ENCODE measurements at regions not wholly inside any gene's neighbourhood (a gene's known extent, or its start where the extent isn't known, plus 50 kb on each side); places are given as distances from the start of the nearest gene placed in this dataset.

- no peaks in the 10 kb centered on the region for H3K4me1 ChIP-seq (ENCODE audit: control insufficient read depth in 2 of 2, insufficient read depth in 2 of 2, low read length in 2 of 2)
- H3K9me3 ChIP-seq (ENCODE audit: control insufficient read depth in 2 of 3, low read length in 3 of 3) = no peaks in the 10 kb centered on the region
- H3K36me3 ChIP-seq (ENCODE audit: control insufficient read depth in 2 of 3, insufficient read depth in 3 of 3, low read length in 3 of 3) = no peaks in the 10 kb centered on the region
- no peaks in the 10 kb centered on the region for H3K4me1 Mint-ChIP-seq
- H3K27me3 Mint-ChIP-seq = peaks cover 0 to 21% (median 14%) of the 10 kb centered on the region in 5 donors
- no peak overlapping the region for H3K4me3 ChIP-seq (ENCODE audit: low read length)
- no peak for ATAC-seq
- no peak overlapping the region for H3K27ac Mint-ChIP-seq
- ChIA-PET CTCF (interaction anchor here (0.7 kb wide), 1 partner anchor 1404 kb away, joined by 3 read pairs; no protein-coding TSS in a partner anchor), POLR2A (no interaction called here)
- no peaks in the 10 kb centered on the region for H3K27me3 ChIP-seq (ENCODE audit: control insufficient read depth in 2 of 2, insufficient read depth in 2 of 2, low read length in 2 of 2)
- H3K4me3 Mint-ChIP-seq = no peak overlapping the region
- no peak for DNase-seq
- H3K27ac ChIP-seq (ENCODE audit: low read depth, low read length) = no peak overlapping the region
- H3K9me3 Mint-ChIP-seq = peaks cover 0 to 12% (median 3%) of the 10 kb centered on the region in 11 donors
- H3K36me3 Mint-ChIP-seq = no peaks in the 10 kb centered on the region
- intact Hi-C loops (cut with micrococcal nuclease) = no loop called here
These were observed 204.1 kb upstream of the PTGFR start for GRCh38 chr1:78286686-78287085.

GRCh38 chr1:78289603-78290002, 201.2 kb upstream of the PTGFR start:
- ATAC-seq = no peak
- Mint-ChIP-seq H3K36me3 (no peaks in the 10 kb centered on the region), H3K9me3 (peaks cover 0 to 4% (median 2%) of the 10 kb centered on the region in 11 donors), H3K4me1 (no peaks in the 10 kb centered on the region), H3K4me3 (no peak overlapping the region), H3K27ac (no peak overlapping the region), H3K27me3 (peaks cover 0 to 26% (median 8%) of the 10 kb centered on the region in 5 donors)
- H3K4me3 ChIP-seq (ENCODE audit: low read length) = no peak overlapping the region
- ChIA-PET CTCF (no interaction called here), POLR2A (no interaction called here)
- H3K27me3 ChIP-seq (ENCODE audit: control insufficient read depth in 2 of 2, insufficient read depth in 2 of 2, low read length in 2 of 2) = no peaks in the 10 kb centered on the region
- intact Hi-C loops (cut with micrococcal nuclease) = no loop called here
- no peaks in the 10 kb centered on the region for H3K36me3 ChIP-seq (ENCODE audit: control insufficient read depth in 2 of 3, insufficient read depth in 3 of 3, low read length in 3 of 3)
- H3K27ac ChIP-seq (ENCODE audit: low read depth, low read length) = no peak overlapping the region
- H3K9me3 ChIP-seq (ENCODE audit: control insufficient read depth in 2 of 3, low read length in 3 of 3) = no peaks in the 10 kb centered on the region
- no peaks in the 10 kb centered on the region for H3K4me1 ChIP-seq (ENCODE audit: control insufficient read depth in 2 of 2, insufficient read depth in 2 of 2, low read length in 2 of 2)
- no peak for DNase-seq

GRCh38 chr1:78291418-78291817, 199.4 kb upstream of the PTGFR start:
- intact Hi-C loops (cut with micrococcal nuclease) = no loop called here
- ATAC-seq = no peak

GRCh38 chr1:78291872-78292271, 198.9 kb upstream of the PTGFR start:
- DNase-seq (no peak), ATAC-seq (no peak)
- Histone ChIP-seq H3K36me3 (ENCODE audit: control insufficient read depth in 2 of 3, insufficient read depth in 3 of 3, low read length in 3 of 3) (no peaks in the 10 kb centered on the region), H3K4me1 (ENCODE audit: control insufficient read depth in 2 of 2, insufficient read depth in 2 of 2, low read length in 2 of 2) (no peaks in the 10 kb centered on the region), H3K27me3 (ENCODE audit: control insufficient read depth in 2 of 2, insufficient read depth in 2 of 2, low read length in 2 of 2) (no peaks in the 10 kb centered on the region), H3K9me3 (ENCODE audit: control insufficient read depth in 2 of 3, low read length in 3 of 3) (no peaks in the 10 kb centered on the region), H3K27ac (ENCODE audit: low read depth, low read length) (no peak overlapping the region), H3K4me3 (ENCODE audit: low read length) (no peak overlapping the region)
- Mint-ChIP-seq H3K9me3 (peaks cover 0 to 6% (median 0%) of the 10 kb centered on the region in 11 donors), H3K4me1 (no peaks in the 10 kb centered on the region), H3K4me3 (no peak overlapping the region), H3K27me3 (peaks cover 2 to 28% (median 6%) of the 10 kb centered on the region in 5 donors), H3K27ac (no peak overlapping the region), H3K36me3 (no peaks in the 10 kb centered on the region)
- ChIA-PET POLR2A (no interaction called here), CTCF (no interaction called here)
- intact Hi-C loops (cut with micrococcal nuclease) = no loop called here

More at GRCh38 chr1:78291418-78291817, 199.4 kb upstream of the PTGFR start:
- no peak overlapping the region for H3K4me3 ChIP-seq (ENCODE audit: low read length)
- H3K27me3 ChIP-seq (ENCODE audit: control insufficient read depth in 2 of 2, insufficient read depth in 2 of 2, low read length in 2 of 2) = no peaks in the 10 kb centered on the region
- Mint-ChIP-seq H3K27me3 (peaks cover 2 to 28% (median 6%) of the 10 kb centered on the region in 5 donors), H3K4me3 (no peak overlapping the region), H3K4me1 (no peaks in the 10 kb centered on the region), H3K9me3 (peaks cover 0 to 6% (median 0%) of the 10 kb centered on the region in 11 donors), H3K27ac (no peak overlapping the region), H3K36me3 (no peaks in the 10 kb centered on the region)
- no peak for DNase-seq
- POLR2A ChIA-PET = no interaction called here
- no peaks in the 10 kb centered on the region for H3K9me3 ChIP-seq (ENCODE audit: control insufficient read depth in 2 of 3, low read length in 3 of 3)
- H3K27ac ChIP-seq (ENCODE audit: low read depth, low read length) = no peak overlapping the region
- CTCF ChIA-PET = no interaction called here
- no peaks in the 10 kb centered on the region for H3K36me3 ChIP-seq (ENCODE audit: control insufficient read depth in 2 of 3, insufficient read depth in 3 of 3, low read length in 3 of 3)
- H3K4me1 ChIP-seq (ENCODE audit: control insufficient read depth in 2 of 2, insufficient read depth in 2 of 2, low read length in 2 of 2) = no peaks in the 10 kb centered on the region

- H3K4me3 ChIP-seq (ENCODE audit: low read length) = no peak overlapping the region
- Mint-ChIP-seq H3K4me3 (no peak overlapping the region), H3K9me3 (peaks cover 0 to 6% (median 0%) of the 10 kb centered on the region in 11 donors), H3K27ac (no peak overlapping the region), H3K4me1 (no peaks in the 10 kb centered on the region), H3K36me3 (no peaks in the 10 kb centered on the region), H3K27me3 (peaks cover 2 to 28% (median 6%) of the 10 kb centered on the region in 5 donors)
- H3K36me3 ChIP-seq (ENCODE audit: control insufficient read depth in 2 of 3, insufficient read depth in 3 of 3, low read length in 3 of 3) = no peaks in the 10 kb centered on the region
- intact Hi-C loops (cut with micrococcal nuclease) = no loop called here
- ATAC-seq = no peak
- no peak overlapping the region for H3K27ac ChIP-seq (ENCODE audit: low read depth, low read length)
- DNase-seq = no peak
- no peaks in the 10 kb centered on the region for H3K4me1 ChIP-seq (ENCODE audit: control insufficient read depth in 2 of 2, insufficient read depth in 2 of 2, low read length in 2 of 2)
- ChIA-PET CTCF (no interaction called here), POLR2A (no interaction called here)
- H3K27me3 ChIP-seq (ENCODE audit: control insufficient read depth in 2 of 2, insufficient read depth in 2 of 2, low read length in 2 of 2) = no peaks in the 10 kb centered on the region
- H3K9me3 ChIP-seq (ENCODE audit: control insufficient read depth in 2 of 3, low read length in 3 of 3) = no peaks in the 10 kb centered on the region
These were observed 198.4 kb upstream of the PTGFR start for GRCh38 chr1:78292361-78292760.

GRCh38 chr1:78297836-78298235, 192.9 kb upstream of the PTGFR start:
- ChIA-PET POLR2A (no interaction called here), CTCF (no interaction called here)
- Mint-ChIP-seq H3K36me3 (no peaks in the 10 kb centered on the region), H3K9me3 (peaks cover 0 to 10% (median 3%) of the 10 kb centered on the region in 11 donors), H3K27me3 (peaks cover 0 to 17% (median 1%) of the 10 kb centered on the region in 5 donors), H3K27ac (no peak overlapping the region), H3K4me3 (no peak overlapping the region), H3K4me1 (no peaks in the 10 kb centered on the region)
- intact Hi-C loops (cut with micrococcal nuclease) = no loop called here
- no peaks in the 10 kb centered on the region for H3K9me3 ChIP-seq (ENCODE audit: control insufficient read depth in 2 of 3, low read length in 3 of 3)
- ATAC-seq (no peak), DNase-seq (no peak)
- H3K27ac ChIP-seq (ENCODE audit: low read depth, low read length) = no peak overlapping the region
- H3K4me3 ChIP-seq (ENCODE audit: low read length) = no peak overlapping the region
- H3K36me3 ChIP-seq (ENCODE audit: control insufficient read depth in 2 of 3, insufficient read depth in 3 of 3, low read length in 3 of 3) = no peaks in the 10 kb centered on the region
- no peaks in the 10 kb centered on the region for H3K4me1 ChIP-seq (ENCODE audit: control insufficient read depth in 2 of 2, insufficient read depth in 2 of 2, low read length in 2 of 2)
- no peaks in the 10 kb centered on the region for H3K27me3 ChIP-seq (ENCODE audit: control insufficient read depth in 2 of 2, insufficient read depth in 2 of 2, low read length in 2 of 2)

GRCh38 chr1:78298349-78298748, 192.4 kb upstream of the PTGFR start:
- intact Hi-C loops (cut with micrococcal nuclease) = no loop called here
- ATAC-seq (no peak), DNase-seq (no peak)
- POLR2A ChIA-PET = no interaction called here
- H3K4me1 ChIP-seq (ENCODE audit: control insufficient read depth in 2 of 2, insufficient read depth in 2 of 2, low read length in 2 of 2) = no peaks in the 10 kb centered on the region
- Mint-ChIP-seq H3K27ac (no peak overlapping the region), H3K27me3 (peaks cover 0 to 12% (median 0%) of the 10 kb centered on the region in 5 donors), H3K4me3 (no peak overlapping the region), H3K4me1 (no peaks in the 10 kb centered on the region), H3K9me3 (peaks cover 0 to 10% (median 6%) of the 10 kb centered on the region in 11 donors), H3K36me3 (no peaks in the 10 kb centered on the region)
- no peaks in the 10 kb centered on the region for H3K36me3 ChIP-seq (ENCODE audit: control insufficient read depth in 2 of 3, insufficient read depth in 3 of 3, low read length in 3 of 3)
- CTCF ChIA-PET = no interaction called here
- H3K27ac ChIP-seq (ENCODE audit: low read depth, low read length) = no peak overlapping the region
- H3K4me3 ChIP-seq (ENCODE audit: low read length) = no peak overlapping the region
- H3K27me3 ChIP-seq (ENCODE audit: control insufficient read depth in 2 of 2, insufficient read depth in 2 of 2, low read length in 2 of 2) = no peaks in the 10 kb centered on the region
- H3K9me3 ChIP-seq (ENCODE audit: control insufficient read depth in 2 of 3, low read length in 3 of 3) = no peaks in the 10 kb centered on the region

All from naive thymus-derived CD4-positive, alpha-beta T cell (primary cell).